Natural killer cell (primary cell): ENCODE measurements at regions not wholly inside any gene's neighbourhood (a gene's known extent, or its start where the extent isn't known, plus 50 kb on each side); places are given as distances from the start of the nearest gene placed in this dataset.

Experiments used
- ATAC-seq, 3 donors: fragments of 150-1000 bp in 2 of 3; fragments of 200-7000 bp in 1 of 3; cut with Tn5 transposase; 1 replicate in 1 of 3; 2 replicates in 2 of 3; pipeline ENCODE4 v1.10.0; 2021; ENCODE audit warnings: mild to moderate bottlenecking in 2 of 3, moderate library complexity in 2 of 3
- DNase-seq, 2 donors: peaks; one replicate each; pipeline versions ENCODE4 v3.0.0 to v3.0.0-alpha.2; 2013 to 2021; ENCODE audit warnings: mixed read lengths in 1 of 2
- H3K27ac ChIP-seq: one replicate; pipeline ENCODE4 v1.5.1; 2013; ENCODE audit warnings: mild to moderate bottlenecking, low read length
- H3K27me3 ChIP-seq: one replicate; pipeline ENCODE4 v1.6.1; 2013; ENCODE audit warnings: low read length; ENCODE audit not compliant: control insufficient read depth, insufficient read depth
- H3K36me3 ChIP-seq: one replicate; pipeline ENCODE4 v1.6.1; 2013; ENCODE audit warnings: low read length; ENCODE audit not compliant: control insufficient read depth, insufficient read depth
- H3K4me1 ChIP-seq: one replicate; pipeline ENCODE4 v1.6.1; 2013; ENCODE audit warnings: low read length; ENCODE audit not compliant: control insufficient read depth, insufficient read depth
- H3K4me3 ChIP-seq: one replicate; pipeline ENCODE4 v1.5.1; 2013; ENCODE audit warnings: low read length
- H3K9me3 ChIP-seq: one replicate; pipeline ENCODE4 v1.6.1; 2013; ENCODE audit warnings: low read length; ENCODE audit not compliant: control insufficient read depth, insufficient read depth
- H3K27ac Mint-ChIP-seq, 2 donors: one replicate each; pipeline ENCODE4 v1.8.0; 2022; ENCODE audit warnings: mild to moderate bottlenecking in 2 of 2, mixed read lengths in 2 of 2, moderate library complexity in 1 of 2
- H3K27me3 Mint-ChIP-seq, 2 donors: one replicate each; pipeline ENCODE4 v1.8.0; 2022; ENCODE audit warnings: low read depth in 2 of 2, mixed read lengths in 2 of 2
- H3K36me3 Mint-ChIP-seq: one replicate; pipeline ENCODE4 v1.8.0; 2022; ENCODE audit warnings: mixed read lengths
- H3K4me1 Mint-ChIP-seq, 2 donors: one replicate each; pipeline ENCODE4 v1.8.0; 2022; ENCODE audit warnings: mixed read lengths in 2 of 2
- H3K4me3 Mint-ChIP-seq: one replicate; pipeline ENCODE4 v1.8.0; 2022; ENCODE audit warnings: mild to moderate bottlenecking, moderate library complexity, mixed read lengths
- H3K9me3 Mint-ChIP-seq, 2 donors: one replicate each; pipeline ENCODE4 v1.8.0; 2022; ENCODE audit warnings: mixed read lengths in 2 of 2
- CTCF ChIP-seq: fragments of 200-600 bp; IDR thresholded peaks from one replicate; pipeline ENCODE4 v1.8.0; 2022; ENCODE audit warnings: antibody characterized with exemption
- WGBS: methylation state at CpG from one replicate; pipeline ENCODE4 v1.1.7; 2013; ENCODE audit warnings: missing lambda C conversion rate; ENCODE audit not compliant: insufficient coverage; 5-methylcytosine and 5-hydroxymethylcytosine counted together
- intact Hi-C: fragments of 100-400 bp; cut with micrococcal nuclease; formaldehyde crosslinking; loops from one replicate; pipeline ENCODE4 v1.14.2; 2022

- 98% methylated on average over 6 of the region's 6 CpGs for WGBS
- Histone ChIP-seq H3K27me3 (no peaks in the 10 kb centered on the region), H3K9me3 (no peaks in the 10 kb centered on the region), H3K4me1 (no peaks in the 10 kb centered on the region), H3K4me3 (no peak overlapping the region), H3K27ac (no peak overlapping the region), H3K36me3 (no peaks in the 10 kb centered on the region)
- Mint-ChIP-seq H3K4me3 (no peak overlapping the region), H3K27ac (no peak overlapping the region), H3K27me3 (peaks cover 14 to 41% of the 10 kb centered on the region in 2 donors), H3K9me3 (no peaks in the 10 kb centered on the region), H3K36me3 (no peaks in the 10 kb centered on the region), H3K4me1 (no peaks in the 10 kb centered on the region)
- DNase-seq (no peak), ATAC-seq (no peak)
- no peak for TF ChIP-seq CTCF
- intact Hi-C loops, result no loop called here
These were observed 186.5 kb upstream of the COPS8 start for GRCh38 chr2:236899146-236899545.

- intact Hi-C loops, result no loop called here
- ATAC-seq, result no peak
- no peak overlapping the region for H3K4me3 ChIP-seq
These were observed 185.6 kb upstream of the COPS8 start for GRCh38 chr2:236899950-236900640.

GRCh38 chr2:236901956-236902355, 183.7 kb upstream of the COPS8 start:
- 74% methylated on average over 4 of the region's 4 CpGs for WGBS
- no peaks in the 10 kb centered on the region for H3K27me3 ChIP-seq
- Mint-ChIP-seq H3K27me3 (peaks cover 7 to 34% of the 10 kb centered on the region in 2 donors), H3K36me3 (no peaks in the 10 kb centered on the region), H3K27ac (no peak overlapping the region), H3K9me3 (no peaks in the 10 kb centered on the region), H3K4me3 (no peak overlapping the region), H3K4me1 (no peaks in the 10 kb centered on the region)
- no peak overlapping the region for H3K4me3 ChIP-seq
- no peaks in the 10 kb centered on the region for H3K4me1 ChIP-seq
- ATAC-seq (no peak), DNase-seq (no peak)
- intact Hi-C loops, result no loop called here
- H3K36me3 ChIP-seq, result no peaks in the 10 kb centered on the region
- H3K9me3 ChIP-seq, result no peaks in the 10 kb centered on the region
- TF ChIP-seq CTCF, result no peak
- H3K27ac ChIP-seq, result no peak overlapping the region

More at GRCh38 chr2:236899950-236900640, 185.6 kb upstream of the COPS8 start:
- Histone ChIP-seq H3K27ac (no peak overlapping the region), H3K27me3 (no peaks in the 10 kb centered on the region), H3K36me3 (no peaks in the 10 kb centered on the region), H3K4me1 (no peaks in the 10 kb centered on the region), H3K9me3 (no peaks in the 10 kb centered on the region)
- 77% methylated on average over 5 of the region's 6 CpGs for whole genome bisulfite sequencing
- Mint-ChIP-seq H3K4me3 (no peak overlapping the region), H3K9me3 (no peaks in the 10 kb centered on the region), H3K4me1 (no peaks in the 10 kb centered on the region), H3K27me3 (peaks cover 14 to 39% of the 10 kb centered on the region in 2 donors), H3K27ac (no peak overlapping the region), H3K36me3 (no peaks in the 10 kb centered on the region)
- TF ChIP-seq CTCF, result no peak
- no peak for DNase-seq

- Mint-ChIP-seq H3K27me3 (peaks cover 10 to 22% of the 10 kb centered on the region in 2 donors), H3K27ac (no peak overlapping the region), H3K4me1 (no peaks in the 10 kb centered on the region), H3K9me3 (no peaks in the 10 kb centered on the region), H3K4me3 (no peak overlapping the region), H3K36me3 (no peaks in the 10 kb centered on the region)
- intact Hi-C loops, result no loop called here
- Histone ChIP-seq H3K4me3 (no peak overlapping the region), H3K9me3 (no peaks in the 10 kb centered on the region), H3K36me3 (no peaks in the 10 kb centered on the region), H3K27me3 (no peaks in the 10 kb centered on the region), H3K27ac (no peak overlapping the region), H3K4me1 (no peaks in the 10 kb centered on the region)
- no peak for TF ChIP-seq CTCF
- ATAC-seq (no peak), DNase-seq (no peak)
- 87% methylated on average over 11 of the region's 11 CpGs for WGBS
These were observed 181.7 kb upstream of the COPS8 start for GRCh38 chr2:236903978-236904377.
